HUES48 (cell line): ENCODE measurements at regions not wholly inside any gene's neighbourhood (a gene's known extent, or its start where the extent isn't known, plus 50 kb on each side); places are given as distances from the start of the nearest gene placed in this dataset.
A peak's percentile ranks its signal among the peaks of the same experiment; 100 is the strongest.

Source experiments
- H3K27ac ChIP-seq: one replicate; pipeline ENCODE4 v1.7.0; 2013; ENCODE audit warnings: low read depth, low read length, inconsistent platforms
- H3K27me3 ChIP-seq: 2 replicates; pipeline ENCODE4 v1.6.1; 2013; ENCODE audit warnings: mild to moderate bottlenecking, low read length; ENCODE audit not compliant: control insufficient read depth, insufficient read depth
- H3K36me3 ChIP-seq: 2 replicates; pipeline ENCODE4 v1.6.1; 2013; ENCODE audit warnings: low read length; ENCODE audit not compliant: control insufficient read depth, insufficient read depth
- H3K4me1 ChIP-seq: 2 replicates; pipeline ENCODE4 v1.6.1; 2013; ENCODE audit warnings: mild to moderate bottlenecking, low read length; ENCODE audit not compliant: control insufficient read depth, insufficient read depth
- H3K4me3 ChIP-seq: 2 replicates; pipeline ENCODE4 v1.5.1; 2013; ENCODE audit warnings: mild to moderate bottlenecking, low read depth, low read length
- H3K9ac ChIP-seq: 2 replicates; pipeline ENCODE4 v1.6.1; 2013; ENCODE audit warnings: mild to moderate bottlenecking, low read depth, low read length, moderate library complexity
- H3K9me3 ChIP-seq: 2 replicates; pipeline ENCODE4 v1.6.1; 2013; ENCODE audit warnings: low read length; ENCODE audit not compliant: control insufficient read depth, insufficient read depth

GRCh38 chr20:24236201-24236600 lies 233.2 kb upstream of the SYNDIG1 start:
- no peaks in the 10 kb centered on the region for H3K36me3 ChIP-seq
- H3K9me3 ChIP-seq, result no peaks in the 10 kb centered on the region
- H3K4me3 ChIP-seq, result no peak overlapping the region

GRCh38 chr20:24235296-24236175 lies 233.9 kb upstream of the SYNDIG1 start:
- no peak overlapping the region for H3K9ac ChIP-seq
- H3K4me1 ChIP-seq, result no peaks in the 10 kb centered on the region
- H3K27ac ChIP-seq, result no peak overlapping the region
- H3K4me3 ChIP-seq, result no peak overlapping the region
- no peaks in the 10 kb centered on the region for H3K36me3 ChIP-seq
- no peaks in the 10 kb centered on the region for H3K27me3 ChIP-seq
- H3K9me3 ChIP-seq, result no peaks in the 10 kb centered on the region

More at GRCh38 chr20:24236201-24236600, 233.2 kb upstream of the SYNDIG1 start:
- Histone ChIP-seq H3K4me1 (no peaks in the 10 kb centered on the region), H3K27ac (no peak overlapping the region), H3K27me3 (no peaks in the 10 kb centered on the region), H3K9ac (no peak overlapping the region)

GRCh38 chr20:24227600-24227999 lies 239.0 kb upstream of the GGTLC1 start:
- Histone ChIP-seq H3K36me3 (no peaks in the 10 kb centered on the region), H3K9me3 (no peaks in the 10 kb centered on the region), H3K9ac (no peak overlapping the region), H3K4me1 (no peaks in the 10 kb centered on the region), H3K4me3 (no peak overlapping the region), H3K27ac (no peak overlapping the region), H3K27me3 (no peaks in the 10 kb centered on the region)

- H3K27me3 ChIP-seq, result no peaks in the 10 kb centered on the region
- peaks cover 19% of the 10 kb centered on the region for H3K4me1 ChIP-seq
- H3K9ac ChIP-seq, result no peak overlapping the region
- no peak overlapping the region for H3K4me3 ChIP-seq
- H3K36me3 ChIP-seq, result no peaks in the 10 kb centered on the region
- H3K9me3 ChIP-seq, result no peaks in the 10 kb centered on the region
- no peak overlapping the region for H3K27ac ChIP-seq
These were observed 223.9 kb upstream of the GGTLC1 start for GRCh38 chr20:24212494-24212893.

GRCh38 chr20:24211972-24212371 lies 223.4 kb upstream of the GGTLC1 start:
- Histone ChIP-seq H3K4me1 (peaks cover 19% of the 10 kb centered on the region), H3K9ac (no peak overlapping the region), H3K27ac (no peak overlapping the region), H3K4me3 (no peak overlapping the region), H3K27me3 (no peaks in the 10 kb centered on the region), H3K9me3 (no peaks in the 10 kb centered on the region), H3K36me3 (no peaks in the 10 kb centered on the region)

- no peak overlapping the region for H3K4me3 ChIP-seq
- H3K4me1 ChIP-seq, result peaks cover 19% of the 10 kb centered on the region
- no peaks in the 10 kb centered on the region for H3K27me3 ChIP-seq
- H3K9me3 ChIP-seq, result no peaks in the 10 kb centered on the region
- no peaks in the 10 kb centered on the region for H3K36me3 ChIP-seq
- H3K9ac ChIP-seq, result no peak overlapping the region
- no peak overlapping the region for H3K27ac ChIP-seq
These were observed 221.8 kb upstream of the GGTLC1 start for GRCh38 chr20:24210356-24210755.

- H3K36me3 ChIP-seq, result no peaks in the 10 kb centered on the region
- H3K9ac ChIP-seq, result no peak overlapping the region
- no peak overlapping the region for H3K27ac ChIP-seq
- H3K9me3 ChIP-seq, result no peaks in the 10 kb centered on the region
- no peaks in the 10 kb centered on the region for H3K27me3 ChIP-seq
- peaks cover 19% of the 10 kb centered on the region for H3K4me1 ChIP-seq
- H3K4me3 ChIP-seq, result no peak overlapping the region
These were observed 220.1 kb upstream of the GGTLC1 start for GRCh38 chr20:24208652-24209051.

- H3K9ac ChIP-seq, result no peak overlapping the region
- H3K4me3 ChIP-seq, result no peak overlapping the region
- no peaks in the 10 kb centered on the region for H3K9me3 ChIP-seq
- H3K27ac ChIP-seq, result no peak overlapping the region
- H3K4me1 ChIP-seq, result peaks cover 15% of the 10 kb centered on the region
- no peaks in the 10 kb centered on the region for H3K36me3 ChIP-seq
- H3K27me3 ChIP-seq, result no peaks in the 10 kb centered on the region
These were observed 219.3 kb upstream of the GGTLC1 start for GRCh38 chr20:24207803-24208300.

GRCh38 chr20:24206995-24207394 lies 218.4 kb upstream of the GGTLC1 start:
- Histone ChIP-seq H3K9me3 (no peaks in the 10 kb centered on the region), H3K9ac (no peak overlapping the region), H3K27me3 (no peaks in the 10 kb centered on the region), H3K4me1 (peaks cover 7% of the 10 kb centered on the region; the same call in 1 of the 2 replicates), H3K4me3 (no peak overlapping the region), H3K27ac (peak overlapping the region; percentile 75), H3K36me3 (no peaks in the 10 kb centered on the region)

GRCh38 chr20:24203526-24204183 lies 215.1 kb upstream of the GGTLC1 start:
- Histone ChIP-seq H3K4me1 (no peaks in the 10 kb centered on the region), H3K9ac (no peak overlapping the region), H3K27me3 (no peaks in the 10 kb centered on the region), H3K4me3 (no peak overlapping the region), H3K27ac (no peak overlapping the region), H3K9me3 (no peaks in the 10 kb centered on the region), H3K36me3 (no peaks in the 10 kb centered on the region)

GRCh38 chr20:24199501-24199900 lies 210.9 kb upstream of the GGTLC1 start:
- H3K27ac ChIP-seq, result no peak overlapping the region

More at GRCh38 chr20:24199501-24199900, 210.9 kb upstream of the GGTLC1 start:
- no peak overlapping the region for H3K9ac ChIP-seq
- H3K9me3 ChIP-seq, result no peaks in the 10 kb centered on the region
- H3K4me3 ChIP-seq, result no peak overlapping the region
- no peaks in the 10 kb centered on the region for H3K36me3 ChIP-seq
- no peaks in the 10 kb centered on the region for H3K27me3 ChIP-seq
- no peaks in the 10 kb centered on the region for H3K4me1 ChIP-seq
